Suprapubic skin (tissue), 4 donors: ENCODE measurements at regions not wholly inside any gene's neighbourhood (a gene's known extent, or its start where the extent isn't known, plus 50 kb on each side); places are given as distances from the start of the nearest gene placed in this dataset.

Experiments used
- CTCF ChIP-seq, 2 donors: fragments of 200-600 bp in 1 of 2; fragments of 450-650 bp in 1 of 2; sonication (generic) in 1 of 2; IDR thresholded peaks; one replicate each; pipeline ENCODE4 v1.5.1; 2016 to 2019; ENCODE audit warnings: antibody characterized with exemption in 2 of 2, mild to moderate bottlenecking in 1 of 2, moderate library complexity in 1 of 2
- EP300 ChIP-seq: sonication (generic); formaldehyde crosslinking; IDR thresholded peaks from one replicate; pipeline ENCODE4 v1.6.1; 2017; ENCODE audit warnings: antibody characterized with exemption
- POLR2A ChIP-seq, 2 donors: fragments of 450-650 bp; IDR thresholded peaks; one replicate each; pipeline ENCODE4 v1.6.1; 2017; ENCODE audit warnings: antibody characterized with exemption in 2 of 2, mild to moderate bottlenecking in 2 of 2, moderate library complexity in 2 of 2
- POLR2AphosphoS5 ChIP-seq, 3 donors: sonication (generic); formaldehyde crosslinking; IDR thresholded peaks; one replicate each; pipeline ENCODE4 v1.6.1; 2017; ENCODE audit warnings: antibody characterized with exemption in 3 of 3

- no peak for TF ChIP-seq POLR2AphosphoS5 (IDR thresholded peaks at IDR 0.05)
- TF ChIP-seq CTCF (IDR thresholded peaks at IDR 0.05): no peak
- TF ChIP-seq EP300: no peak
- no peak for TF ChIP-seq POLR2A (IDR thresholded peaks at IDR 0.05)
Measured at GRCh38 chr12:75611041-75611440, 99.6 kb upstream of the KRR1 start.
